SK-N-SH (cell line): ENCODE measurements at regions not wholly inside any gene's neighbourhood (a gene's known extent, or its start where the extent isn't known, plus 50 kb on each side); places are given as distances from the start of the nearest gene placed in this dataset.

Source experiments
- CTCF ChIA-PET: fragments of 300-600, 350-600 bp; formaldehyde crosslinking; extraction: SDS; loops from one replicate; lab custom pipeline; 2021; lab: Yijun Ruan, JAX
- POLR2A ChIA-PET: fragments of 350-600 bp; sonication (Branson Sonifier 250); formaldehyde crosslinking; extraction: SDS; loops from one replicate; lab custom pipeline; 2020; ENCODE audit warnings: antibody characterized with exemption, inconsistent platforms; lab: Yijun Ruan, JAX
- DNase-seq: peaks from one replicate; pipeline ENCODE4 v3.0.0; 2012
- H2AFZ ChIP-seq: fragments of 200-600 bp; sonication (generic); 2 replicates; pipeline ENCODE4 v1.8.1; 2016; ENCODE audit warnings: antibody characterized with exemption, mild to moderate bottlenecking, low read depth
- H3F3A ChIP-seq: fragments of 200-600 bp; sonication (generic); replicated peaks from 2 replicates; pipeline ENCODE3; 2016; ENCODE audit warnings: antibody characterized with exemption, mild to moderate bottlenecking; ENCODE audit not compliant: insufficient read depth
- H3K27ac ChIP-seq, 2 experiments: fragments of 200-500 bp in 1 of 2; fragments of 200-600 bp in 1 of 2; sonication (Bioruptor generic) in 1 of 2; sonication (generic), shearing (Covaris generic) in 1 of 2; 2 replicates each; pipeline versions ENCODE4 v1.5.1 to v1.6.1; 2014 to 2016; ENCODE audit warnings: low read depth in 2 of 2, inconsistent platforms in 1 of 2, low read length in 1 of 2, mild to moderate bottlenecking in 1 of 2, mixed read lengths in 1 of 2
- H3K27me3 ChIP-seq: fragments of 200-600 bp; sonication (generic), shearing (Covaris generic); 2 replicates; pipeline ENCODE4 v1.6.1; 2016; ENCODE audit warnings: mixed run types; ENCODE audit not compliant: insufficient read depth
- H3K36me3 ChIP-seq, 2 experiments: fragments of 200-500 bp in 1 of 2; fragments of 200-600 bp in 1 of 2; sonication (Bioruptor generic) in 1 of 2; sonication (generic) in 1 of 2; replicated peaks in 1 of 2; 2 replicates each; pipeline versions ENCODE3 to v1.5.1; 2014 to 2016; ENCODE audit warnings: low read length in 1 of 2, mild to moderate bottlenecking in 1 of 2; ENCODE audit not compliant: insufficient read depth in 2 of 2, control insufficient read depth in 1 of 2
- H3K4me1 ChIP-seq, 2 experiments: fragments of 200-500 bp in 1 of 2; fragments of 200-600 bp in 1 of 2; sonication (Bioruptor generic) in 1 of 2; sonication (generic), shearing (Covaris generic) in 1 of 2; 2 replicates each; pipeline versions ENCODE4 v1.5.1 to v1.6.1; 2014 to 2016; ENCODE audit warnings: low read depth in 1 of 2, low read length in 1 of 2, mixed run types in 1 of 2; ENCODE audit not compliant: insufficient read depth in 2 of 2, control insufficient read depth in 1 of 2
- H3K4me2 ChIP-seq: fragments of 200-600 bp; sonication (generic), shearing (Covaris generic); 2 replicates; pipeline ENCODE4 v1.6.1; 2017; ENCODE audit warnings: mixed run types
- H3K4me3 ChIP-seq, 2 experiments: fragments of 200-500 bp in 1 of 2; fragments of 200-600 bp in 1 of 2; sonication (Bioruptor generic) in 1 of 2; sonication (generic), shearing (Covaris generic) in 1 of 2; 2 replicates each; pipeline versions ENCODE4 v1.5.1 to v1.8.1; 2014 to 2016; ENCODE audit warnings: low read depth in 2 of 2, inconsistent platforms in 1 of 2, low read length in 1 of 2, mild to moderate bottlenecking in 1 of 2, mixed read lengths in 1 of 2, moderate library complexity in 1 of 2
- H3K79me2 ChIP-seq: fragments of 200-600 bp; sonication (generic); 2 replicates; pipeline ENCODE4 v1.8.1; 2017; ENCODE audit warnings: mild to moderate bottlenecking; ENCODE audit not compliant: insufficient read depth
- H3K9ac ChIP-seq: fragments of 200-600 bp; sonication (generic); 2 replicates; pipeline ENCODE4 v1.6.1; 2017; ENCODE audit warnings: mixed run types
- H3K9me2 ChIP-seq: fragments of 200-600 bp; sonication (generic); 2 replicates; pipeline ENCODE4 v1.6.1; 2017; ENCODE audit warnings: mixed run types
- H3K9me3 ChIP-seq: fragments of 200-600 bp; sonication (generic); 2 replicates; pipeline ENCODE4 v1.6.1; 2017; ENCODE audit warnings: mixed run types, mild to moderate bottlenecking, moderate library complexity
- H4K20me1 ChIP-seq: fragments of 200-600 bp; sonication (generic); 2 replicates; pipeline ENCODE4 v1.6.1; 2017; ENCODE audit warnings: mild to moderate bottlenecking, mixed run types; ENCODE audit not compliant: insufficient read depth
- CHD2 ChIP-seq: fragments of 150-350 bp; IDR thresholded peaks from 2 replicates; pipeline ENCODE4 v1.6.1; 2018; ENCODE audit warnings: low read length; ENCODE audit not compliant: partially characterized antibody
- FOXJ3 ChIP-seq: sonication (generic); formaldehyde crosslinking; IDR thresholded peaks from 2 replicates; pipeline ENCODE4 v1.5.1; 2020; ENCODE audit warnings: mild to moderate bottlenecking, missing genetic modification reagents
- GABPA ChIP-seq: IDR thresholded peaks from 2 replicates; pipeline ENCODE4 v1.4.0; 2012; ENCODE audit warnings: low read depth, mild to moderate bottlenecking
- JUND ChIP-seq: IDR thresholded peaks from 2 replicates; pipeline ENCODE4 v1.4.0; 2012
- MXI1 ChIP-seq: IDR thresholded peaks from 2 replicates; pipeline ENCODE4 v1.6.1; 2012; ENCODE audit warnings: mild to moderate bottlenecking, low read depth, low read length, improper control_type of control experiment
- NFIC ChIP-seq: IDR thresholded peaks from 2 replicates; pipeline ENCODE4 v1.4.0; 2012; ENCODE audit warnings: borderline replicate concordance
- RCOR1 ChIP-seq: fragments of 150-350 bp; IDR thresholded peaks from 2 replicates; pipeline ENCODE4 v1.6.1; 2017; ENCODE audit warnings: antibody characterized with exemption, low read length
- REST ChIP-seq: IDR thresholded peaks from 2 replicates; pipeline ENCODE4 v1.6.1; 2012; ENCODE audit warnings: mild to moderate bottlenecking, low read depth, low read length, moderate library complexity
- RFX5 ChIP-seq: IDR thresholded peaks from 2 replicates; pipeline ENCODE4 v1.6.1; 2012; ENCODE audit warnings: mild to moderate bottlenecking, improper control_type of control experiment, low read length
- SMC3 ChIP-seq: IDR thresholded peaks from 2 replicates; pipeline ENCODE4 v1.6.1; 2012; ENCODE audit warnings: low read depth, low read length, improper control_type of control experiment
- TAF1 ChIP-seq: IDR thresholded peaks from 2 replicates; pipeline ENCODE4 v1.6.1; 2012; ENCODE audit warnings: low read depth, mild to moderate bottlenecking, low read length, moderate library complexity, borderline replicate concordance
- TCF12 ChIP-seq: IDR thresholded peaks from 2 replicates; pipeline ENCODE4 v1.4.0; 2012
- TEAD4 ChIP-seq: IDR thresholded peaks from 2 replicates; pipeline ENCODE4 v1.4.0; 2012; ENCODE audit warnings: mild to moderate bottlenecking, borderline replicate concordance; ENCODE audit not compliant: insufficient read depth
- WGBS: methylation state at CpG from one replicate; pipeline ENCODE4 v1.1.6; 2017; ENCODE audit warnings: low lambda C conversion rate; 5-methylcytosine and 5-hydroxymethylcytosine counted together
- TF ChIP-seq, protein P1 (sequence below): IDR thresholded peaks from 2 replicates; pipeline ENCODE4; 2012
- TF ChIP-seq, protein P2 (sequence below): IDR thresholded peaks from 2 replicates; pipeline ENCODE4 v1.4.0; 2012; ENCODE audit warnings: low read depth, borderline replicate concordance
- TF ChIP-seq, protein P3 (sequence below): fragments of 150-350 bp; IDR thresholded peaks from 2 replicates; pipeline ENCODE4 v1.6.1; 2017; ENCODE audit warnings: antibody characterized with exemption, low read length, low read depth, borderline replicate concordance

- TF ChIP-seq CHD2 (peak; percentile 75), FOXJ3 (0 out of 2 replicates have a peak, but pooled peaks have one; percentile 26)
Measured at GRCh38 chr2:144078802-144079724, 440.9 kb downstream of the ZEB2 start (continued).

- Histone ChIP-seq H3F3A (peaks cover 9% of the 10 kb centered on the region), H3K27ac (peak overlapping the region; percentile 2 to 90; a peak in 2 of 4 replicates), H3K9me3 (no peaks in the 10 kb centered on the region), H3K4me3 (no peak overlapping the region), H3K9me2 (no peaks in the 10 kb centered on the region), H4K20me1 (no peaks in the 10 kb centered on the region), H2AFZ (peak overlapping the region; percentile 45; the same call in 1 of the 2 replicates), H3K36me3 (no peaks in the 10 kb centered on the region), H3K4me2 (peak overlapping the region; percentile 41; the same call in 1 of the 2 replicates), H3K79me2 (no peaks in the 10 kb centered on the region), H3K27me3 (no peaks in the 10 kb centered on the region), H3K9ac (no peak overlapping the region), H3K4me1 (peaks cover 23 to 32% of the 10 kb centered on the region in 2 experiments; a peak in 3 of 4 replicates)
- DNase-seq, result peak; percentile 10
- CTCF ChIA-PET, result interaction anchor here (0.8 kb wide), 1 partner anchor 124 kb away, joined by 3 read pairs; no protein-coding TSS in a partner anchor
- TF ChIP-seq, protein P1, sequence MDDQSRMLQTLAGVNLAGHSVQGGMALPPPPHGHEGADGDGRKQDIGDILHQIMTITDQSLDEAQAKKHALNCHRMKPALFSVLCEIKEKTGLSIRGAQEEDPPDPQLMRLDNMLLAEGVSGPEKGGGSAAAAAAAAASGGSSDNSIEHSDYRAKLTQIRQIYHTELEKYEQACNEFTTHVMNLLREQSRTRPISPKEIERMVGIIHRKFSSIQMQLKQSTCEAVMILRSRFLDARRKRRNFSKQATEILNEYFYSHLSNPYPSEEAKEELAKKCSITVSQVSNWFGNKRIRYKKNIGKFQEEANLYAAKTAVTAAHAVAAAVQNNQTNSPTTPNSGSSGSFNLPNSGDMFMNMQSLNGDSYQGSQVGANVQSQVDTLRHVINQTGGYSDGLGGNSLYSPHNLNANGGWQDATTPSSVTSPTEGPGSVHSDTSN, result peak; percentile 40; the same call in 1 of the 2 replicates
- peak; percentile 48; the same call in 1 of the 2 replicates for TF ChIP-seq MXI1
- no peak for TF ChIP-seq TAF1
- TF ChIP-seq RCOR1, result 0 out of 2 replicates have a peak, but pooled peaks have one; percentile 30
- TF ChIP-seq JUND, result no peak
- TF ChIP-seq TCF12, result peak; percentile 66; the same call in 1 of the 2 replicates
- TF ChIP-seq, protein P2, sequence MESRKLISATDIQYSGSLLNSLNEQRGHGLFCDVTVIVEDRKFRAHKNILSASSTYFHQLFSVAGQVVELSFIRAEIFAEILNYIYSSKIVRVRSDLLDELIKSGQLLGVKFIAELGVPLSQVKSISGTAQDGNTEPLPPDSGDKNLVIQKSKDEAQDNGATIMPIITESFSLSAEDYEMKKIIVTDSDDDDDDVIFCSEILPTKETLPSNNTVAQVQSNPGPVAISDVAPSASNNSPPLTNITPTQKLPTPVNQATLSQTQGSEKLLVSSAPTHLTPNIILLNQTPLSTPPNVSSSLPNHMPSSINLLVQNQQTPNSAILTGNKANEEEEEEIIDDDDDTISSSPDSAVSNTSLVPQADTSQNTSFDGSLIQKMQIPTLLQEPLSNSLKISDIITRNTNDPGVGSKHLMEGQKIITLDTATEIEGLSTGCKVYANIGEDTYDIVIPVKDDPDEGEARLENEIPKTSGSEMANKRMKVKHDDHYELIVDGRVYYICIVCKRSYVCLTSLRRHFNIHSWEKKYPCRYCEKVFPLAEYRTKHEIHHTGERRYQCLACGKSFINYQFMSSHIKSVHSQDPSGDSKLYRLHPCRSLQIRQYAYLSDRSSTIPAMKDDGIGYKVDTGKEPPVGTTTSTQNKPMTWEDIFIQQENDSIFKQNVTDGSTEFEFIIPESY, result no peak
- no peak for TF ChIP-seq SMC3
- TF ChIP-seq NFIC, result peak; percentile 48; the same call in 1 of the 2 replicates
- TF ChIP-seq TEAD4, result no peak
- POLR2A ChIA-PET, result no interaction called here
Measured at GRCh38 chr2:144078106-144078505, 441.8 kb downstream of the ZEB2 start.

GRCh38 chr2:144074450-144074849 is 445.5 kb downstream of the ZEB2 start:
- WGBS, result 97% methylated on average over 3 of the region's 3 CpGs
- Histone ChIP-seq H3K27me3 (no peaks in the 10 kb centered on the region), H4K20me1 (no peaks in the 10 kb centered on the region), H3K36me3 (no peaks in the 10 kb centered on the region), H3K4me2 (no peak overlapping the region), H3K4me1 (peaks cover 16 to 22% of the 10 kb centered on the region in 2 experiments; a peak in 2 of 4 replicates), H2AFZ (no peak overlapping the region), H3K9ac (no peak overlapping the region), H3K79me2 (no peaks in the 10 kb centered on the region), H3K4me3 (no peak overlapping the region), H3F3A (no peaks in the 10 kb centered on the region), H3K9me2 (no peaks in the 10 kb centered on the region), H3K9me3 (no peaks in the 10 kb centered on the region), H3K27ac (no peak overlapping the region)
- POLR2A ChIA-PET, result no interaction called here
- DNase-seq, result no peak
- CTCF ChIA-PET, result no interaction called here
- TF ChIP-seq REST (no peak), RFX5 (no peak), RCOR1 (no peak), GABPA (no peak), SMC3 (no peak)
- TF ChIP-seq, protein P3, sequence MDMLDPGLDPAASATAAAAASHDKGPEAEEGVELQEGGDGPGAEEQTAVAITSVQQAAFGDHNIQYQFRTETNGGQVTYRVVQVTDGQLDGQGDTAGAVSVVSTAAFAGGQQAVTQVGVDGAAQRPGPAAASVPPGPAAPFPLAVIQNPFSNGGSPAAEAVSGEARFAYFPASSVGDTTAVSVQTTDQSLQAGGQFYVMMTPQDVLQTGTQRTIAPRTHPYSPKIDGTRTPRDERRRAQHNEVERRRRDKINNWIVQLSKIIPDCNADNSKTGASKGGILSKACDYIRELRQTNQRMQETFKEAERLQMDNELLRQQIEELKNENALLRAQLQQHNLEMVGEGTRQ, result no peak
- TF ChIP-seq, protein P1, result no peak
